ENCODE measurements at regions not wholly inside any gene's neighbourhood (a gene's known extent, or its start where the extent isn't known, plus 50 kb on each side); places are given as distances from the start of the nearest gene placed in this dataset.

DNA sequence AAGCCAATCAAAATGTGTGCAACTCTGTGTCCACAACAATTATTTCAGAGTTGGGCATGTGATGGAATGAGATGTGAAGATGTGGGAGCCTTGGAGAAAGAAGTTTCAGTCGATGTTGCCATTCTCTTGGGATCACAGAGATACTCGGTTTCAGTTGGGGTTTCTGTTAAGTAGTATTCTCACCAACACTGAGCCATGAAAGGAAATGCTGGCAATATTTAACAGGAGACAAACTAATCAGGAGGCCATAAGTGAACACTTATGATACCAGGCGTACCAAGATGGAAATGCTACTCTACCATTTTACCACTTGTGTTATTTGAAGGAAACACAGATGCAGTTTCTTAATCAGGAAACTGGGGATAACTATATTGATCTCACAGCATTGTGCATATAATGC lies 53.3 kb upstream of the NUDT7 start:
- TF ChIP-seq, protein P1, sequence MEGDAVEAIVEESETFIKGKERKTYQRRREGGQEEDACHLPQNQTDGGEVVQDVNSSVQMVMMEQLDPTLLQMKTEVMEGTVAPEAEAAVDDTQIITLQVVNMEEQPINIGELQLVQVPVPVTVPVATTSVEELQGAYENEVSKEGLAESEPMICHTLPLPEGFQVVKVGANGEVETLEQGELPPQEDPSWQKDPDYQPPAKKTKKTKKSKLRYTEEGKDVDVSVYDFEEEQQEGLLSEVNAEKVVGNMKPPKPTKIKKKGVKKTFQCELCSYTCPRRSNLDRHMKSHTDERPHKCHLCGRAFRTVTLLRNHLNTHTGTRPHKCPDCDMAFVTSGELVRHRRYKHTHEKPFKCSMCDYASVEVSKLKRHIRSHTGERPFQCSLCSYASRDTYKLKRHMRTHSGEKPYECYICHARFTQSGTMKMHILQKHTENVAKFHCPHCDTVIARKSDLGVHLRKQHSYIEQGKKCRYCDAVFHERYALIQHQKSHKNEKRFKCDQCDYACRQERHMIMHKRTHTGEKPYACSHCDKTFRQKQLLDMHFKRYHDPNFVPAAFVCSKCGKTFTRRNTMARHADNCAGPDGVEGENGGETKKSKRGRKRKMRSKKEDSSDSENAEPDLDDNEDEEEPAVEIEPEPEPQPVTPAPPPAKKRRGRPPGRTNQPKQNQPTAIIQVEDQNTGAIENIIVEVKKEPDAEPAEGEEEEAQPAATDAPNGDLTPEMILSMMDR (IDR thresholded peaks at IDR 0.05; ENCODE audit: low read length), result no peak
- TF ChIP-seq EZH2 (IDR thresholded peaks at IDR 0.05; ENCODE audit: borderline replicate concordance, low read length), result no peak
